GM12891 (cell line): ENCODE measurements at regions not wholly inside any gene's neighbourhood (a gene's known extent, or its start where the extent isn't known, plus 50 kb on each side); places are given as distances from the start of the nearest gene placed in this dataset.

Source experiments
- DNase-seq: peaks from one replicate; pipeline ENCODE4 v3.0.0; 2011; ENCODE audit warnings: low spot score; ENCODE audit not compliant: insufficient read length
- FAIRE-seq: peaks from 2 replicates; lab custom pipeline; 2011; peaks lifted over from hg19 to GRCh38; lab: Jason Lieb, UNC
- PAX5 ChIP-seq: IDR thresholded peaks from 2 replicates; pipeline ENCODE4 v1.6.1; 2011; ENCODE audit warnings: low read length, moderate library complexity, mild to moderate bottlenecking; ENCODE audit not compliant: insufficient read depth, severe bottlenecking
- POLR2A ChIP-seq: IDR thresholded peaks from 2 replicates; pipeline ENCODE4 v1.6.1; 2011; ENCODE audit warnings: low read depth, low read length, control low read depth
- POLR2AphosphoS5 ChIP-seq: IDR thresholded peaks from 2 replicates; pipeline ENCODE4 v1.6.1; 2011; ENCODE audit warnings: low read depth, low read length, control low read depth
- POU2F2 ChIP-seq: IDR thresholded peaks from 2 replicates; pipeline ENCODE4 v1.6.1; 2011; ENCODE audit warnings: low read depth, mild to moderate bottlenecking, control low read depth, low read length, moderate library complexity
- SPI1 ChIP-seq: IDR thresholded peaks from 2 replicates; pipeline ENCODE4 v1.6.1; 2011; ENCODE audit warnings: low read depth, low read length, control low read depth
- TAF1 ChIP-seq: IDR thresholded peaks from 2 replicates; pipeline ENCODE4 v1.6.1; 2011; ENCODE audit warnings: low read depth, low read length, control low read depth

- no peak for DNase-seq
- no peak for FAIRE-seq
- TF ChIP-seq SPI1 (no peak), POLR2A (no peak), POLR2AphosphoS5 (no peak), PAX5 (no peak), POU2F2 (no peak), TAF1 (no peak)
These were observed 1809.0 kb downstream of the SUCLG1 start for GRCh38 chr2:82650038-82650437.

GRCh38 chr2:82641598-82642180 lies 1817.4 kb downstream of the SUCLG1 start:
- TF ChIP-seq POU2F2 (no peak), SPI1 (no peak), POLR2A (no peak), POLR2AphosphoS5 (no peak), PAX5 (no peak), TAF1 (no peak)
- FAIRE-seq (no peak), DNase-seq (no peak)

GRCh38 chr2:82636402-82637020 lies 1822.6 kb downstream of the SUCLG1 start:
- no peak for TF ChIP-seq POLR2AphosphoS5
- no peak for TF ChIP-seq POU2F2
- no peak for TF ChIP-seq PAX5
- no peak for TF ChIP-seq SPI1
- TF ChIP-seq TAF1, result no peak
- TF ChIP-seq POLR2A, result no peak
- FAIRE-seq (no peak), DNase-seq (no peak)

- DNase-seq (no peak), FAIRE-seq (no peak)
- TF ChIP-seq POU2F2, result no peak
- no peak for TF ChIP-seq SPI1
- TF ChIP-seq TAF1, result no peak
- TF ChIP-seq POLR2AphosphoS5, result no peak
- no peak for TF ChIP-seq POLR2A
- no peak for TF ChIP-seq PAX5
These were observed 1860.1 kb downstream of the SUCLG1 start for GRCh38 chr2:82599021-82599420.

DNA sequence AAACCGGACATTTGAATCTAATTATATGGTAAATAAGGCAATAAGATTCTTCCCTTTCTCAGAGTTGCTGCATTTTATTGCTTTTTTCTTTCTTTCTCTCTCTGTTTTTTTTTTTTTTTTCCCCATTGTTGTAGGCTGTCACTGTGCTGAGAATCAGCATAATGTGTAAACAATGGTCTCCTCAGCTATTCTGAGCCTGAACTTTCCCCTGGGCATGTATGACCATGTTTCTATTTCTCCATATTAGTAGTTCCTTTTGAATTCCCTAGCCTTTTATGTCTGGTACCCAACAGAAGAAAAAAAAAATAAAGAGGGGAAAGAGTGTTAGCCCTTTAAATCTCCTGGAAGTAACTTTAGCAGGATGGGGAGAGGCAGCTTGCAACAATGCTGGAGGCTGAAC lies 1862.5 kb downstream of the SUCLG1 start:
- FAIRE-seq, result no peak

GRCh38 chr2:82591718-82592117 lies 1867.4 kb downstream of the SUCLG1 start:
- no peak for DNase-seq
- FAIRE-seq, result no peak
- TF ChIP-seq SPI1 (no peak), POLR2AphosphoS5 (no peak), PAX5 (no peak), POLR2A (no peak), POU2F2 (no peak), TAF1 (no peak)

More for the DNA sequence above, 1862.5 kb downstream of the SUCLG1 start:
- TF ChIP-seq TAF1 (no peak), SPI1 (no peak), POLR2A (no peak), POU2F2 (no peak), POLR2AphosphoS5 (no peak), PAX5 (no peak)
- no peak for DNase-seq

GRCh38 chr2:82576656-82577055 lies 1882.4 kb downstream of the SUCLG1 start:
- FAIRE-seq, result no peak
- TF ChIP-seq POU2F2, result no peak
- TF ChIP-seq POLR2AphosphoS5, result no peak
- no peak for TF ChIP-seq POLR2A
- TF ChIP-seq SPI1, result no peak
- TF ChIP-seq TAF1, result no peak
- no peak for TF ChIP-seq PAX5

DNA sequence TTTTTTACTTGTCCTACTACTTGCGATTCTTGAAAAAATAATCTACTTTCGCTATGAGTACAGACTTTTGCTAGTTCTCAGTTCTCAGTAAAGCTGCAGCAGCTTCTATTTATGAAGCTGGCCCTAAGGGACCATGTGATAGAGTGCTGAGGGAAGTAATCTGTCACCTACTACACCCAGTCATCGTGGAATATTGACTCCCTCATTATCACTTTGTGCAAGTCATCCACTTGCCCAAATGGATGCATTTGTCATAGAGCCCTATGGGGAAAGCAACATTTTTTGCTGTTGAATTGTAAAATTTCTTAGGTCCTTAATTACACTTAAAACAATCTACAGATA lies 1919.8 kb downstream of the SUCLG1 start:
- FAIRE-seq (no peak), DNase-seq (no peak)
- TF ChIP-seq TAF1, result no peak
- TF ChIP-seq POLR2A, result no peak
- TF ChIP-seq SPI1, result no peak
- TF ChIP-seq POLR2AphosphoS5, result no peak
- no peak for TF ChIP-seq PAX5
- TF ChIP-seq POU2F2, result no peak

More at GRCh38 chr2:82576656-82577055, 1882.4 kb downstream of the SUCLG1 start:
- no peak for DNase-seq

DNA sequence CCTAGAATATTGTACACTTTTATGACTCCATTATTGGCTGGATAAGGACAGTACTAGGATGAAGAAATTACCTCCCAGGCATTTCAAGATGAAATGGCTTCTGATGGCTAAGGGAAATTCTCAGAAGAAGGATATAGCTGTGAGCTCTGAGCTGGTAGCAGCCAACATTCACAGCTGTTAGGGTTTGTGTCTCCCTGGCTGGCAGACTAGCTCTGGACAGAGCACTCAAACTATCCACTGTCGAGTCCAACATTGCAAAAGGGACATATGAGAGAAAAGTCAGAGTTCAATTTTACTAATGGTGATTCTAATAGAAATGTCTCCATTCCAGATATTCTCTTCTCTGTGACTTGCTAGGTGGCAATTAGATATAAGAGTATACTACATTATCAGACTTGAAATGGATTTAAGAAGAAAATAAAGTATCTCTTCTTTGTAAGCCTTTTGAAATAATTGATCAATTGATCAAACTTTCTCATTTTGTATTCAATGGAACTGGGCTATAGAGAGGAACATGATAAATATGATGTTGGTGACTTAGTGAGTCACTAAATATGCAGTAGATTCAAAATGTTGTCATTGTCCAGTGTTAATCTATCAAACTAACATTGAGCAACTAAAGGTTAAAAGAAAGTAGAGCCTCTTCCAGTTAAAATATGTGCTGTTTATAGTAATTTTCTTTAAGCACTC lies 1920.3 kb downstream of the SUCLG1 start:
- DNase-seq (no peak), FAIRE-seq (no peak)
- TF ChIP-seq TAF1 (no peak), POLR2AphosphoS5 (no peak), SPI1 (no peak), POLR2A (no peak), POU2F2 (no peak), PAX5 (no peak)

DNA sequence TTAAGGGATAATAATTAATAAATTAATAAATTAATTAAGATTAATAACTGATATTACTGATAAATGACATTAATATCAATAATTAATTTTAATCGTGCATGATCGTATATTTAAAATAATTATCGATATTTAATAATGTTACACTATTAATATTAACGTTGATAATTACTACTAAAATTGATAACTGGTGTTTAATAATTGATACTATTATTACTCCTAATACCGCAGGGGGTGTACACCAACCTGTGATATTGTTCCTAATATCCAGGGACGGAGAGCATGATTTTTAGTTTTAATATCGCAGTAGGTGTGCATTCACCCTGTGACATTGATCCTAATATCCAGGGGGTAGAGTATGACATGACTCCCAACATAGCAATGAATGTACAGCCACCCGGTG lies 1930.8 kb downstream of the SUCLG1 start:
- TF ChIP-seq SPI1 (no peak), POLR2A (no peak), TAF1 (no peak), POLR2AphosphoS5 (no peak), POU2F2 (no peak), PAX5 (no peak)
- DNase-seq, result no peak
- FAIRE-seq, result no peak
